ENCODE measurements at regions not wholly inside any gene's neighbourhood (a gene's known extent, or its start where the extent isn't known, plus 50 kb on each side); places are given as distances from the start of the nearest gene placed in this dataset.
A peak's percentile ranks its signal among the peaks of the same experiment; 100 is the strongest.

- TF ChIP-seq EZH2 (IDR thresholded peaks at IDR 0.05; ENCODE audit: borderline replicate concordance, low read depth, low read length, severe bottlenecking), result no peak
- peak; percentile 24 for TF ChIP-seq FOS (IDR thresholded peaks at IDR 0.05; ENCODE audit: borderline replicate concordance, insufficient read depth, low read length)
- Histone ChIP-seq H3K27me3 (ENCODE audit: control insufficient read depth in 2 of 2, insufficient read depth in 2 of 2, low read length in 2 of 2) (no peaks in the 10 kb centered on the region), H3K9me3 (replicated peaks; ENCODE audit: control insufficient read depth, insufficient read depth, low read length) (no peaks in the 10 kb centered on the region), H4K20me1 (replicated peaks; ENCODE audit: control insufficient read depth, extremely low read depth, insufficient read depth, low read length) (no peaks in the 10 kb centered on the region), H3K27ac (ENCODE audit: insufficient read depth, low read depth, low read length) (no peak overlapping the region), H3K9me1 (replicated peaks; ENCODE audit: control insufficient read depth, extremely low read depth, insufficient read depth, low read length) (no peaks in the 10 kb centered on the region), H3K36me3 (ENCODE audit: control insufficient read depth in 2 of 2, extremely low read depth in 1 of 2, insufficient read depth in 2 of 2, low read length in 2 of 2) (no peaks in the 10 kb centered on the region), H3K9ac (replicated peaks; ENCODE audit: extremely low read depth, insufficient read depth, low read length) (no peak overlapping the region), H3K79me2 (ENCODE audit: control insufficient read depth, insufficient read depth, low read length) (no peaks in the 10 kb centered on the region), H3K4me1 (ENCODE audit: control insufficient read depth, extremely low read depth, insufficient read depth, low read length) (no peaks in the 10 kb centered on the region), H3K4me3 (replicated peaks in 1 of 3; ENCODE audit: insufficient read depth in 1 of 3, low read depth in 1 of 3, low read length in 3 of 3) (no peak overlapping the region), H2AFZ (ENCODE audit: low read depth, low read length) (no peak overlapping the region), H3K4me2 (ENCODE audit: insufficient read depth, low read length) (no peak overlapping the region)
- dilution Hi-C loops (cut with MboI; ENCODE audit: extremely low pct_ligation_motif_present, low sequenced_read_pairs) (no loop called here), intact Hi-C loops (cut with micrococcal nuclease) (no loop called here)
- ChIA-PET CTCF (no interaction called here), POLR2A (no interaction called here)
- no peak for FAIRE-seq
- no TSS peak for BruUV-seq (replicated peaks)
- no peak for DNase-seq (ENCODE audit: low read depth, low spot score)
Measured at GRCh38 chr9:2427120-2427891, 194.3 kb upstream of the VLDLR start.

- H3K36me3 ChIP-seq (ENCODE audit: control insufficient read depth in 2 of 2, extremely low read depth in 1 of 2, insufficient read depth in 2 of 2, low read length in 2 of 2), result no peaks in the 10 kb centered on the region
- no peak overlapping the region for H3K4me2 ChIP-seq (ENCODE audit: insufficient read depth, low read length)
- H3K9me3 ChIP-seq (replicated peaks; ENCODE audit: control insufficient read depth, insufficient read depth, low read length), result no peaks in the 10 kb centered on the region
- DNase-seq (ENCODE audit: low read depth, low spot score) (no peak), FAIRE-seq (no peak)
- ChIA-PET CTCF (interaction anchor here (1.2 to 1.9 kb wide), 2 partner anchors 22 to 288 kb away, joined by 3 to 5 read pairs; no protein-coding TSS in a partner anchor), POLR2A (no interaction called here)
- H3K27ac ChIP-seq (ENCODE audit: insufficient read depth, low read depth, low read length), result no peak overlapping the region
- no peaks in the 10 kb centered on the region for H3K27me3 ChIP-seq (ENCODE audit: control insufficient read depth in 2 of 2, insufficient read depth in 2 of 2, low read length in 2 of 2)
- TF ChIP-seq FOS (IDR thresholded peaks at IDR 0.05; ENCODE audit: borderline replicate concordance, insufficient read depth, low read length), result no peak
- no peak for TF ChIP-seq POLR2A (IDR thresholded peaks at IDR 0.05; ENCODE audit: low read depth, low read length)
- TF ChIP-seq JUN (IDR thresholded peaks at IDR 0.05; ENCODE audit: borderline replicate concordance, insufficient read depth, insufficient read length, low read depth), result no peak
- TF ChIP-seq MYC (IDR thresholded peaks at IDR 0.05; ENCODE audit: low read depth, low read length), result no peak
- no peak for TF ChIP-seq EZH2 (IDR thresholded peaks at IDR 0.05; ENCODE audit: borderline replicate concordance, low read depth, low read length, severe bottlenecking)
- no peak for TF ChIP-seq GATA2 (IDR thresholded peaks at IDR 0.05; ENCODE audit: insufficient read depth, insufficient read length, low read depth, low read length)
- no peak for TF ChIP-seq POLR2AphosphoS5 (IDR thresholded peaks at IDR 0.05; ENCODE audit: insufficient read depth, low read depth, low read length)
- no peak for TF ChIP-seq MAX (IDR thresholded peaks at IDR 0.05; ENCODE audit: insufficient read depth, insufficient read length)
- TF ChIP-seq CTCF (IDR thresholded peaks at IDR 0.05; ENCODE audit: extremely low read depth in 1 of 2, insufficient read depth in 1 of 2, low read depth in 1 of 2, low read length in 2 of 2), result no peak
- H3K9ac ChIP-seq (replicated peaks; ENCODE audit: extremely low read depth, insufficient read depth, low read length), result no peak overlapping the region
- no TSS peak for BruUV-seq (replicated peaks)
- H4K20me1 ChIP-seq (replicated peaks; ENCODE audit: control insufficient read depth, extremely low read depth, insufficient read depth, low read length), result no peaks in the 10 kb centered on the region
- intact Hi-C loops (cut with micrococcal nuclease), result loop anchor here (10.0 kb wide), 1 partner anchor 65 kb away; no protein-coding TSS in a partner anchor
- no peaks in the 10 kb centered on the region for H3K9me1 ChIP-seq (replicated peaks; ENCODE audit: control insufficient read depth, extremely low read depth, insufficient read depth, low read length)
- H3K79me2 ChIP-seq (ENCODE audit: control insufficient read depth, insufficient read depth, low read length), result no peaks in the 10 kb centered on the region
- dilution Hi-C loops (cut with MboI; ENCODE audit: extremely low pct_ligation_motif_present, low sequenced_read_pairs), result no loop called here
- no peak overlapping the region for H3K4me3 ChIP-seq (replicated peaks in 1 of 3; ENCODE audit: insufficient read depth in 1 of 3, low read depth in 1 of 3, low read length in 3 of 3)
- H2AFZ ChIP-seq (ENCODE audit: low read depth, low read length), result no peak overlapping the region
- H3K4me1 ChIP-seq (ENCODE audit: control insufficient read depth, extremely low read depth, insufficient read depth, low read length), result no peaks in the 10 kb centered on the region
Measured at GRCh38 chr9:2439957-2440356, 181.6 kb upstream of the VLDLR start.
